ENCODE measurements at regions not wholly inside any gene's neighbourhood (a gene's known extent, or its start where the extent isn't known, plus 50 kb on each side); places are given as distances from the start of the nearest gene placed in this dataset.

DNA sequence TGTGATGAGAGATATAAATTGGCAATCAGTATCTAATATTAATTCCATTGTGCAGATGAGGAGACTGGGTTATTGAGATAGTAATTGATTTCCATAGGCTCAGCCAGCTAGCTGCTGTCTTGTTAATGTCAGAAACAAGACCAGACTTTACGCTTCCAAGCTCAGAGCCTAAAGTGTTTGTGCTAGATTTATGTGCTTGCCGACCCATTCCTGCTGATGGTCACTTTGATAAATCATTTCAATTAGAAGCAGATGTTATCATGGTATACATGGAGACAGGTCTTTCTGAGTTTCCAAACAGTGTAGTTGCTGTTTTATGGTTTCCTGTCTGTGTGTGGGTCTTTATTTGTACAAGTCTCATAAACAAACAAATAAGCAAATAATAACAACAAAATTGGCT is 92.8 kb downstream of the AQP4 start:
- no peak overlapping the region for H3K4me3 Mint-ChIP-seq (ENCODE audit: low read depth, unreplicated experiment)
- no peaks in the 10 kb centered on the region for H3K9me3 Mint-ChIP-seq (ENCODE audit: low read depth, unreplicated experiment)
- intact Hi-C loops (cut with micrococcal nuclease; ENCODE audit: unreplicated experiment) = no loop called here
- H3K4me1 Mint-ChIP-seq (ENCODE audit: low read depth, unreplicated experiment) = no peaks in the 10 kb centered on the region
- DNase-seq = no peak
- H3K27ac Mint-ChIP-seq (ENCODE audit: unreplicated experiment) = no peak overlapping the region
- no peaks in the 10 kb centered on the region for H3K36me3 Mint-ChIP-seq (ENCODE audit: insufficient read depth, unreplicated experiment)
- no peaks in the 10 kb centered on the region for H3K27me3 Mint-ChIP-seq (ENCODE audit: unreplicated experiment)
- CTCF ChIA-PET = no interaction called here
- no peak for TF ChIP-seq CTCF (IDR thresholded peaks at IDR 0.05; ENCODE audit: unreplicated experiment)
- BruUV-seq (replicated peaks) = no TSS peak

DNA sequence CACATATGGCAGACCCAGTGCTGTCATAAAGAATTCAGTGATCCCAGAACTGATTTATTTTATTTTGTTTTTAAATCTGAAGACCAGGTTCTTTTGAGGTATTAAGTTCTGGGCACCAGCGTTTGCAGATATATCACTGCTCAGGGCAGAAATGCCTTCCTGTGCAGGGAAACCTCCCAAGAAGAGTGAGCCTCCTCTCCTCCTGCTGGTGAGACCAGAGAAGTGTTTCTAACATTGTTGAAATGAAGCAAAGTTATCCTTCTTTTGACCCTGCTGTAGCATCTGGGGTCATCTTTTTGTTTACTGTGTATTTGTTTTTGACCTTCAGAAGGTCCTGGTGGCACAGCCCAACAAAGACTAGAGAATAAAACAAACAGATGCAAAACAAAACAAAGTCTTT is 94.0 kb downstream of the AQP4 start:
- DNase-seq = peak; percentile 35
- Mint-ChIP-seq H3K4me1 (ENCODE audit: low read depth, unreplicated experiment) (no peaks in the 10 kb centered on the region), H3K9me3 (ENCODE audit: low read depth, unreplicated experiment) (peaks cover 4% of the 10 kb centered on the region), H3K36me3 (ENCODE audit: insufficient read depth, unreplicated experiment) (no peaks in the 10 kb centered on the region), H3K27me3 (ENCODE audit: unreplicated experiment) (no peaks in the 10 kb centered on the region), H3K4me3 (ENCODE audit: low read depth, unreplicated experiment) (no peak overlapping the region), H3K27ac (ENCODE audit: unreplicated experiment) (no peak overlapping the region)
- intact Hi-C loops (cut with micrococcal nuclease; ENCODE audit: unreplicated experiment) = loop anchor here (1.0 kb wide), 1 partner anchor 150 kb away; no protein-coding TSS in a partner anchor
- CTCF ChIA-PET = interaction anchor here (1.4 kb wide), 1 partner anchor 150 kb away, joined by 10 read pairs; no protein-coding TSS in a partner anchor
- TF ChIP-seq CTCF (IDR thresholded peaks at IDR 0.05; ENCODE audit: unreplicated experiment) = peak; percentile 60
- no TSS peak for BruUV-seq (replicated peaks)

- H3K27me3 Mint-ChIP-seq (ENCODE audit: unreplicated experiment) = no peaks in the 10 kb centered on the region
- CTCF ChIA-PET = no interaction called here
- no peaks in the 10 kb centered on the region for H3K36me3 Mint-ChIP-seq (ENCODE audit: insufficient read depth, unreplicated experiment)
- no peak for TF ChIP-seq CTCF (IDR thresholded peaks at IDR 0.05; ENCODE audit: unreplicated experiment)
- H3K27ac Mint-ChIP-seq (ENCODE audit: unreplicated experiment) = no peak overlapping the region
- no peak for DNase-seq
- H3K4me3 Mint-ChIP-seq (ENCODE audit: low read depth, unreplicated experiment) = no peak overlapping the region
- peaks cover 15% of the 10 kb centered on the region for H3K4me1 Mint-ChIP-seq (ENCODE audit: low read depth, unreplicated experiment)
- H3K9me3 Mint-ChIP-seq (ENCODE audit: low read depth, unreplicated experiment) = peaks cover 4% of the 10 kb centered on the region
- BruUV-seq (replicated peaks) = no TSS peak
- intact Hi-C loops (cut with micrococcal nuclease; ENCODE audit: unreplicated experiment) = no loop called here
Measured at GRCh38 chr18:26768385-26768784, 97.1 kb downstream of the AQP4 start.

DNA sequence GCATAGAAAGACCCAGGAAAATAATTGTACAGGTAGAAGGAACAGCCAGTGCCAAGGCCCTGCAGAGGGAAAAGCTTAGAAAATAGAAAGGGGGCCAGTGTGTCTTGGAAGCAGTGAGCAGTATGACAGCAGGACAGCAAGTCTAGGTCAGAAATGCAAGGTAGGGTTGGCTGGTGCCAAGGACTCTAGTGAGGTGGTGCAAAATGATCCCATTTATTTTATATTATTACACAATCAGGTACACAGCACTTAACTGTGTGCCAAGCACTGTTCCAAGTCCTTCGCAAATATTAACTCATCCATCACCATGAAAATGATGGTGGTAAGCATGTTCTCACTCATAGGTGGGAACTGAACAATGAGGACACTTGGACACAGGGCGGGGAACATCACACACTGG is 100.0 kb downstream of the AQP4 start:
- no TSS peak for BruUV-seq (replicated peaks)
- CTCF ChIA-PET = no interaction called here
- H3K9me3 Mint-ChIP-seq (ENCODE audit: low read depth, unreplicated experiment) = peaks cover 4% of the 10 kb centered on the region

More for the DNA sequence above, 100.0 kb downstream of the AQP4 start:
- Mint-ChIP-seq H3K4me1 (ENCODE audit: low read depth, unreplicated experiment) (peaks cover 17% of the 10 kb centered on the region), H3K36me3 (ENCODE audit: insufficient read depth, unreplicated experiment) (no peaks in the 10 kb centered on the region), H3K27ac (ENCODE audit: unreplicated experiment) (no peak overlapping the region), H3K4me3 (ENCODE audit: low read depth, unreplicated experiment) (no peak overlapping the region), H3K27me3 (ENCODE audit: unreplicated experiment) (no peaks in the 10 kb centered on the region)
- DNase-seq = no peak
- TF ChIP-seq CTCF (IDR thresholded peaks at IDR 0.05; ENCODE audit: unreplicated experiment) = no peak
- intact Hi-C loops (cut with micrococcal nuclease; ENCODE audit: unreplicated experiment) = no loop called here
